ENCODE measurements at regions not wholly inside any gene's neighbourhood (a gene's known extent, or its start where the extent isn't known, plus 50 kb on each side); places are given as distances from the start of the nearest gene placed in this dataset.

DNA sequence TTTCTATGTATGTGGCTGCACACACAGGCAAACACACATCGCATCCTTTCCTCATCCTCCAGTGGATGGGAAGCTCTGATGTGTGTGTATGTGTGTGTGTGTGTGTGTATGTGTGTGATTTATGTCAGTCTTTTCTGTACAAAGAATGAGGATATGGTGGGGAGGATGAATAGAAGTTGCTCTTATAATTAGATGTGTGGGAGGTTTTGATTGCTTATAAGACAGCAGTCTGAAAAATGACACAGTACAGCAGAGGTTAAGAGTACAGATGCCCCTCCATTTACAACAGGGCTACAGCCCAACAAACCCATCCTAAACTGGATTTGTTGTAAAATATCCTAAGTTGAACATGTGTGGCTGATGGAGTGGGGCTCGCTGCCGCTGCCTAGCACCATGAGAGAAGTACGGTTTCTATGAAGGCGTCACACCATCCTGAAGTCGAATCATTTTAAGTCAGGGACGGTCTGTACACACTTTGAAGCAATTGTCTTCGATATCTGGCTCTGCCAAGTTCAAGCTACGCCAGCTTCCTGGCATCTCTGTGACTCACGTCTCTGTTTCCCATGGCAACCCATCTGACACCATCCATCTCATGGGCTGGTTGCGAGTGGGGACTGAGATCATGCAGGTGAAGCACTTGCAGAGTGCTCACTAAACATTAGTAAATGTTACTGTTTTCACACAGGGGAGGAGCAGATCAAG is 252.6 kb downstream of the MYLK4 start:
- no peak for DNase-seq (ENCODE audit: low spot score)
- H3K27me3 ChIP-seq = no peaks in the 10 kb centered on the region
- no peaks in the 10 kb centered on the region for H3K9me3 ChIP-seq (ENCODE audit: low read depth)
- 92% methylated on average over 11 of the region's 11 CpGs for WGBS (ENCODE audit: low lambda C conversion rate, missing lambda C conversion rate)
- no peaks in the 10 kb centered on the region for H3K4me1 ChIP-seq (ENCODE audit: insufficient read depth)
- TF ChIP-seq EZH2phosphoT487 (IDR thresholded peaks at IDR 0.05; ENCODE audit: low read depth, severe bottlenecking, unreplicated experiment) (no peak), EZH2 (IDR thresholded peaks at IDR 0.05; ENCODE audit: borderline replicate concordance) (no peak)
- TF ChIP-seq, protein P1, sequence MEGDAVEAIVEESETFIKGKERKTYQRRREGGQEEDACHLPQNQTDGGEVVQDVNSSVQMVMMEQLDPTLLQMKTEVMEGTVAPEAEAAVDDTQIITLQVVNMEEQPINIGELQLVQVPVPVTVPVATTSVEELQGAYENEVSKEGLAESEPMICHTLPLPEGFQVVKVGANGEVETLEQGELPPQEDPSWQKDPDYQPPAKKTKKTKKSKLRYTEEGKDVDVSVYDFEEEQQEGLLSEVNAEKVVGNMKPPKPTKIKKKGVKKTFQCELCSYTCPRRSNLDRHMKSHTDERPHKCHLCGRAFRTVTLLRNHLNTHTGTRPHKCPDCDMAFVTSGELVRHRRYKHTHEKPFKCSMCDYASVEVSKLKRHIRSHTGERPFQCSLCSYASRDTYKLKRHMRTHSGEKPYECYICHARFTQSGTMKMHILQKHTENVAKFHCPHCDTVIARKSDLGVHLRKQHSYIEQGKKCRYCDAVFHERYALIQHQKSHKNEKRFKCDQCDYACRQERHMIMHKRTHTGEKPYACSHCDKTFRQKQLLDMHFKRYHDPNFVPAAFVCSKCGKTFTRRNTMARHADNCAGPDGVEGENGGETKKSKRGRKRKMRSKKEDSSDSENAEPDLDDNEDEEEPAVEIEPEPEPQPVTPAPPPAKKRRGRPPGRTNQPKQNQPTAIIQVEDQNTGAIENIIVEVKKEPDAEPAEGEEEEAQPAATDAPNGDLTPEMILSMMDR (IDR thresholded peaks at IDR 0.05; ENCODE audit: poor library complexity) = no peak
- H3K36me3 ChIP-seq (replicated peaks; ENCODE audit: insufficient read depth, low read depth) = no peaks in the 10 kb centered on the region
- H3K4me2 ChIP-seq = no peak overlapping the region
- H3K9me2 ChIP-seq (replicated peaks; ENCODE audit: insufficient read depth) = no peaks in the 10 kb centered on the region
- no peaks in the 10 kb centered on the region for H4K20me1 ChIP-seq (ENCODE audit: insufficient read depth, poor library complexity, severe bottlenecking)
- no peak overlapping the region for H3K27ac ChIP-seq
- no peaks in the 10 kb centered on the region for H3K79me2 ChIP-seq
- H3K4me3 ChIP-seq = no peak overlapping the region
- no peak overlapping the region for H2AFZ ChIP-seq

DNA sequence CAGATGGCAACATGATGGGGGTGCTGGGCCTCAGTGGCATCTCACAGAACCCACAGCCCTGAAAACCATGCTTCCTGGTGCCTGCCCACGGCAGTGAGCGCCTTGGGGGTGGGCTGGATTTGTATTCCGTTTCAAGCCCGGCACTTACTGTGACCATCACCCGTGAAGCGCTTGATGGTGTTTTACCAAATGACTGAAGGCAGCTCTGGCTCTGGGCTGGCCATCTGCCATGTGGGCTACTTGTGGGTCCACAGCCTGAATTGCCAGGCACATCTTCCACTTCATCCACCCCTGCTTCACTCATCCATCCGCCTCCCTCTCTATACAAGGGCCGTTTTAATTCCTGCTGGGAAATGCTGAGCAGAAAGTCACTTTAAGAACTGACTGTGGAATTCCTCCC is 250.9 kb upstream of the GMDS start:
- no peak overlapping the region for H2AFZ ChIP-seq
- H3K4me3 ChIP-seq = no peak overlapping the region
- no peak overlapping the region for H3K27ac ChIP-seq
- no peak for DNase-seq (ENCODE audit: low spot score)
- no peaks in the 10 kb centered on the region for H3K4me1 ChIP-seq (ENCODE audit: insufficient read depth)
- H3K27me3 ChIP-seq = no peaks in the 10 kb centered on the region
- no peak overlapping the region for H3K4me2 ChIP-seq
- H3K36me3 ChIP-seq (replicated peaks; ENCODE audit: insufficient read depth, low read depth) = no peaks in the 10 kb centered on the region
- no peaks in the 10 kb centered on the region for H3K79me2 ChIP-seq
- H4K20me1 ChIP-seq (ENCODE audit: insufficient read depth, poor library complexity, severe bottlenecking) = no peaks in the 10 kb centered on the region
- TF ChIP-seq EZH2phosphoT487 (IDR thresholded peaks at IDR 0.05; ENCODE audit: low read depth, severe bottlenecking, unreplicated experiment) (no peak), EZH2 (IDR thresholded peaks at IDR 0.05; ENCODE audit: borderline replicate concordance) (no peak)
- TF ChIP-seq, protein P1 (IDR thresholded peaks at IDR 0.05; ENCODE audit: poor library complexity) = no peak
- H3K9me3 ChIP-seq (ENCODE audit: low read depth) = no peaks in the 10 kb centered on the region
- 98% methylated on average over 8 of the region's 8 CpGs for WGBS (ENCODE audit: low lambda C conversion rate, missing lambda C conversion rate)
- no peaks in the 10 kb centered on the region for H3K9me2 ChIP-seq (replicated peaks; ENCODE audit: insufficient read depth)

DNA sequence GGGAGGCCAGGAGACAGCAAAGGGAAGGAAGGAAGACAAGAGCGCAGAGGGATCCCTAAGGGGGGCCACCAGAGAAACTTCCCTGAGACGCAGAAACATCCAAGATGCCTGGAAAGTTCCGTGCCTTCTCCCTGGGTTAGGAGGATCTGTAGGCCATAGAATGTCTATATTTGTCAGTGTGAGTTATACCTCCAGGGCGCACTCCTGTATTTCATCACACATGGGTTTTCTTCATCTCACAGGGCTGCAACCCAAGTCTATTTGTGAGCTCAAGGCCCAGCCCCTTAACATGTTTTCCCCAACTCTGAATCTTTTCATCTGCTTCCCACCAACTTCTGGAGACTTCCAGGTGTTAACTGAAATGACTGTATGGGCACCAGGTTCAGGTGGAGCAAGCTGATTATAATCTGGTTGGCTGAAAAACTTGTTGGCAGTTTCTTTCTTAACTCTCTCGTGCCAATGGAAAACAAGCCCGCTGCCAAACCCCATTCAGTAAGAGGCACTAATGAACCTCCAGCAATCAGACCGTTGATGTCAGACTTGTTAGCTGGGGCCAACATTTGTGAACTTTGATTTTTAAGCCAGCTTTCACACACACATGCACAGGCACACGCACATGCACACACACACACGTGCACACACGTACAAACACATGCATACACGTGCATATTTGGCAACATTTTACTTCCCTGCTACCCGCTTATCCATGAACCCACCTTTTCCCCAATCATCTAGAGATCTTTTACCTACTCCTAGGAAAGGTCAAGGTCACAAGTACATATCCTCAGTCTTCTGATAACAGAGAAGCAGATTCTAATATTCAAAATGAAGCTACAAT is 247.5 kb upstream of the GMDS start:
- TF ChIP-seq, protein P1 (IDR thresholded peaks at IDR 0.05; ENCODE audit: poor library complexity) = no peak
- TF ChIP-seq EZH2phosphoT487 (IDR thresholded peaks at IDR 0.05; ENCODE audit: low read depth, severe bottlenecking, unreplicated experiment) (no peak), EZH2 (IDR thresholded peaks at IDR 0.05; ENCODE audit: borderline replicate concordance) (no peak)
- WGBS (ENCODE audit: low lambda C conversion rate, missing lambda C conversion rate) = 92% methylated on average over 12 of the region's 12 CpGs
- Histone ChIP-seq H3K9me3 (ENCODE audit: low read depth) (no peaks in the 10 kb centered on the region), H3K27ac (no peak overlapping the region), H3K27me3 (no peaks in the 10 kb centered on the region), H2AFZ (no peak overlapping the region), H3K4me3 (no peak overlapping the region), H3K4me1 (ENCODE audit: insufficient read depth) (no peaks in the 10 kb centered on the region), H3K4me2 (no peak overlapping the region), H3K79me2 (no peaks in the 10 kb centered on the region), H3K36me3 (replicated peaks; ENCODE audit: insufficient read depth, low read depth) (no peaks in the 10 kb centered on the region), H4K20me1 (ENCODE audit: insufficient read depth, poor library complexity, severe bottlenecking) (no peaks in the 10 kb centered on the region), H3K9me2 (replicated peaks; ENCODE audit: insufficient read depth) (no peaks in the 10 kb centered on the region)
- DNase-seq (ENCODE audit: low spot score) = no peak

Measured in hepatocyte (in vitro differentiated cells).